Testis (tissue), 2 donors: ENCODE measurements at regions not wholly inside any gene's neighbourhood (a gene's known extent, or its start where the extent isn't known, plus 50 kb on each side); places are given as distances from the start of the nearest gene placed in this dataset.

Experiments used
- POLR2A ChIP-seq: fragments of 450-650 bp; IDR thresholded peaks from one replicate; pipeline ENCODE4 v1.6.1; 2017; ENCODE audit warnings: antibody characterized with exemption, mild to moderate bottlenecking, moderate library complexity
- TF ChIP-seq, protein P1 (sequence below), 3 experiments: fragments of 450-650 bp in 2 of 3; fragments of 200-600 bp in 1 of 3; sonication (generic) in 1 of 3; IDR thresholded peaks; one replicate each; pipeline ENCODE4 v1.5.1; 2016 to 2019; ENCODE audit warnings: antibody characterized with exemption in 3 of 3, mild to moderate bottlenecking in 2 of 3, moderate library complexity in 1 of 3

DNA sequence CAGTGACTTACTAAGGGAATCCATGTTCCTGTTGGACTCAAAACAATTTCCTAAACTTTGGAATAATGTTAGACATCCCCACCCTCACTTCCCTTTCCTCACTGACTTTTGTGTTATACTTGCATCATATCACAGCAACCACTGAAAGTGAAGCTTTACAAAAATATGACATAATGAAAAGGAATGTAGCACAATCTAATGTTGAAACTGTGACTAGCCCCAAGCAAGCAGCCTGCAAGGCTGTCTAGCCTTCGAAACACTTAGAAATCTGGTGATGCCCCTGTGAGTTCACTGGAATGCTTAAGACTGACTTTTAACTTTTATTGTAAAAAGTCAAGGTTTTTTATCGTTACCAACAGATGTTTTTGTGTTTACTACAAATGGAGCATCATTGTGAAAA, 203.7 kb upstream of the ZNF385D start:
- TF ChIP-seq, protein P1, sequence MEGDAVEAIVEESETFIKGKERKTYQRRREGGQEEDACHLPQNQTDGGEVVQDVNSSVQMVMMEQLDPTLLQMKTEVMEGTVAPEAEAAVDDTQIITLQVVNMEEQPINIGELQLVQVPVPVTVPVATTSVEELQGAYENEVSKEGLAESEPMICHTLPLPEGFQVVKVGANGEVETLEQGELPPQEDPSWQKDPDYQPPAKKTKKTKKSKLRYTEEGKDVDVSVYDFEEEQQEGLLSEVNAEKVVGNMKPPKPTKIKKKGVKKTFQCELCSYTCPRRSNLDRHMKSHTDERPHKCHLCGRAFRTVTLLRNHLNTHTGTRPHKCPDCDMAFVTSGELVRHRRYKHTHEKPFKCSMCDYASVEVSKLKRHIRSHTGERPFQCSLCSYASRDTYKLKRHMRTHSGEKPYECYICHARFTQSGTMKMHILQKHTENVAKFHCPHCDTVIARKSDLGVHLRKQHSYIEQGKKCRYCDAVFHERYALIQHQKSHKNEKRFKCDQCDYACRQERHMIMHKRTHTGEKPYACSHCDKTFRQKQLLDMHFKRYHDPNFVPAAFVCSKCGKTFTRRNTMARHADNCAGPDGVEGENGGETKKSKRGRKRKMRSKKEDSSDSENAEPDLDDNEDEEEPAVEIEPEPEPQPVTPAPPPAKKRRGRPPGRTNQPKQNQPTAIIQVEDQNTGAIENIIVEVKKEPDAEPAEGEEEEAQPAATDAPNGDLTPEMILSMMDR (IDR thresholded peaks at IDR 0.05): no peak
- no peak for TF ChIP-seq POLR2A
